Bronchial epithelial cell (primary cell): ENCODE measurements at regions not wholly inside any gene's neighbourhood (a gene's known extent, or its start where the extent isn't known, plus 50 kb on each side); places are given as distances from the start of the nearest gene placed in this dataset.

ENCODE experiments used
- DNase-seq: peaks from one replicate; pipeline ENCODE4 v3.0.0-alpha.2; 2010; ENCODE audit warnings: low read depth
- FAIRE-seq: peaks from 2 replicates; lab custom pipeline; 2011; peaks lifted over from hg19 to GRCh38; lab: Jason Lieb, UNC
- H3K27me3 ChIP-seq: 2 replicates; pipeline ENCODE4 v1.5.1; 2011; ENCODE audit warnings: low read length; ENCODE audit not compliant: control insufficient read depth, insufficient read depth
- H3K36me3 ChIP-seq: 2 replicates; pipeline ENCODE4 v1.5.1; 2011; ENCODE audit warnings: low read length; ENCODE audit not compliant: control insufficient read depth, insufficient read depth
- H3K4me3 ChIP-seq: 2 replicates; pipeline ENCODE4 v1.5.1; 2011; ENCODE audit warnings: mild to moderate bottlenecking, low read depth, low read length, control low read depth
- TF ChIP-seq, protein P1 (sequence below): IDR thresholded peaks from 2 replicates; pipeline ENCODE4 v1.5.1; 2011; ENCODE audit warnings: mild to moderate bottlenecking, moderate library complexity, low read length, control low read depth, inconsistent platforms; ENCODE audit not compliant: insufficient read depth, severe bottlenecking

DNA sequence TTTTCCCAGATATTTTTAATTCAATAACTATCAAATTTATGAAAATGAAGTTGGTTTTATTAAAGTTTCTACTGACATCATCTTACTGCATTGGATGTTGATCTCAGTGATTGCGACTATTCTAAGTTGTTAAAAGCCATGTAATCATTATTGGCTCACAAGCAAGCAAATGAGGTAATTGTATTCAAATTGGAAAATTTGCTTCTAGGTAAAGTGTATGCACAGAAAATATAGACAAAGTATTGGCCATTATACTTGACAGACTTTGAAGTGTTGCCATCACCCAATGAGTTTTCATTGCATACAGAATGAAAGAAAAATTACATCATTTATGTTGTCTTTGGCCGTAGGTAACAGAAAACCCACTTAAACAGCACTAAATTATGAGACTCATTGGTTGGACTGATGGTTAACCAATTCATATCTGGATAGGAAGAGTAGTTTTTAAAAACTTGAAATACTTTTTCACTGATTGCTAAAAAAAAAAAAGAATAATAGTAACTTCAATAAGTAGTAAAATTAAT lies 299.2 kb downstream of the USP25 start:
- DNase-seq, result no peak
- Histone ChIP-seq H3K4me3 (no peak overlapping the region), H3K27me3 (no peaks in the 10 kb centered on the region), H3K36me3 (no peaks in the 10 kb centered on the region)
- TF ChIP-seq, protein P1, sequence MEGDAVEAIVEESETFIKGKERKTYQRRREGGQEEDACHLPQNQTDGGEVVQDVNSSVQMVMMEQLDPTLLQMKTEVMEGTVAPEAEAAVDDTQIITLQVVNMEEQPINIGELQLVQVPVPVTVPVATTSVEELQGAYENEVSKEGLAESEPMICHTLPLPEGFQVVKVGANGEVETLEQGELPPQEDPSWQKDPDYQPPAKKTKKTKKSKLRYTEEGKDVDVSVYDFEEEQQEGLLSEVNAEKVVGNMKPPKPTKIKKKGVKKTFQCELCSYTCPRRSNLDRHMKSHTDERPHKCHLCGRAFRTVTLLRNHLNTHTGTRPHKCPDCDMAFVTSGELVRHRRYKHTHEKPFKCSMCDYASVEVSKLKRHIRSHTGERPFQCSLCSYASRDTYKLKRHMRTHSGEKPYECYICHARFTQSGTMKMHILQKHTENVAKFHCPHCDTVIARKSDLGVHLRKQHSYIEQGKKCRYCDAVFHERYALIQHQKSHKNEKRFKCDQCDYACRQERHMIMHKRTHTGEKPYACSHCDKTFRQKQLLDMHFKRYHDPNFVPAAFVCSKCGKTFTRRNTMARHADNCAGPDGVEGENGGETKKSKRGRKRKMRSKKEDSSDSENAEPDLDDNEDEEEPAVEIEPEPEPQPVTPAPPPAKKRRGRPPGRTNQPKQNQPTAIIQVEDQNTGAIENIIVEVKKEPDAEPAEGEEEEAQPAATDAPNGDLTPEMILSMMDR, result no peak
- FAIRE-seq, result no peak

DNA sequence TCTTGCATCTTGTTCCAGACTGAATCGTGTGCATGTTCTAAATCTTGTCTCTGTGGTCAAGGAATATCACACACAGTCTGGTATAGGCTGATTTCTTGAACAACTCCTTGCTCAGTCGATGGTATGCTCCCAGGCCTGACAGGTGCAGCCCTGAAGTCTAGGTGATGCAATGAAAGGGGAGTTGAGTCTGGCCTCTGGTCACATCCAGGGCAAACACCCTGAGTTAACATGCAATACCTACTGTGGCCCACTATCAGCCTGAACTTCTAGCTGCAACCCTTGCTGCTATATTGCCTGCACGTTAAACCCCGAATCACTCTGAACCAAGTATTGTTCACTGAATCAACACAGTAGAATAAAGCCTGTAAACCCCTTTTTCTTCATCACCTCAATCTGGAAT lies 303.4 kb downstream of the USP25 start:
- no peaks in the 10 kb centered on the region for H3K36me3 ChIP-seq
- H3K4me3 ChIP-seq, result no peak overlapping the region
- FAIRE-seq (no peak), DNase-seq (no peak)
- H3K27me3 ChIP-seq, result no peaks in the 10 kb centered on the region
- TF ChIP-seq, protein P1, result no peak

DNA sequence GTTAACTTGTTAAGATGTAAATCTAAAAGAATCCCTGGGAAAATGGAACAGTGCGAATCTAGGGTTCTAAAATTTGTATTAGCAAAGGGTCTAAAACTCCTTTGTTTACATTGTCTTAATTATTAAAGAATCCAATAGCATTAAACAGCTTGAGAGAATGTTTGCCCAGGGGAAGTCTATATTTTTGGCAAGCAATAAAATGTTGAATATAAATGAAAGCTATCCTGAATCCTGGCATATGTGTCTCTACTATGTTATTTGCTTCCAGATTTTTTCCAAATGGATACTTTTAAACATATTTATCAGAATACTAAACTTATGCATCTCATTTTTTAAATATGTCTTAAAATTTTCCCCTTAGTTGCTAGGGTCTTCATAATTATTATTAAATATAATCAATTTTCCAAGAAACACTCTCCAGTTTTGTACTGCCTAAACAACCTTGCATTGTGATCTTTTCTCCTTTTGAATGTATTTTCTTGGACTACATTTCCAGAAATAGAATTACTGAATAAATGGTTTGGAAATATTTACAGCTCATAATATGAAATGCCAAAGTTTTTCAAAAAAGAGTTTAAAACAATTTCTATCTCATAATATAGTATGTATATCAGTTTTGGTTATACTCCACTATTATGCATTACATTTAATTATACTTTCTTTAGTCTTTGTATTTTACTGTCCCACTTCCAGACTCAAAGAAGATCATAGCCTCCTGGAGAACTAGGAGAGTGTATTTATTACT lies 304.8 kb downstream of the USP25 start:
- FAIRE-seq, result no peak
- TF ChIP-seq, protein P1, result no peak
- Histone ChIP-seq H3K27me3 (no peaks in the 10 kb centered on the region), H3K36me3 (no peaks in the 10 kb centered on the region), H3K4me3 (no peak overlapping the region)
- no peak for DNase-seq

- Histone ChIP-seq H3K4me3 (no peak overlapping the region), H3K27me3 (no peaks in the 10 kb centered on the region), H3K36me3 (no peaks in the 10 kb centered on the region)
- TF ChIP-seq, protein P1, result no peak
- FAIRE-seq, result peak; percentile 66
- peak; percentile 86 for DNase-seq
Observed at GRCh38 chr21:16037421-16037955, 307.7 kb downstream of the USP25 start.

DNA sequence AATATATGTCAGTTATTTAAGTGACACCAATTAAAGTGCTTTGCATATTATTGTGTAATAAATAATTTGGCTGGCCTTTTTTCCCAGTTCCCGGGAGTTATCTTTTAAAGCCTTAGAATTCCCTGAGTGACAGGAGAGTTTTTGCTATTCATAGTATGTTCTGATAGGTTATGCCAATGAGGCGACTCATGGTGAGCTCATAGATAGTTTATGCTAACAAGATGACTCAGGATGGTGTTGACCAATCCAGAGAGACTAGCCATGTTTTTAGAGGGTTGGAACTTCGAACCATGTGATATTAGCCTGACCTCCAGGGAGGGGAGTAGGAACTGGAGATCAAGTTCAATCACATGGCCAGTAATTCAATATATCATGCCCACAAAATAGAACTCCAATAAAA lies 310.8 kb downstream of the USP25 start:
- H3K36me3 ChIP-seq, result no peaks in the 10 kb centered on the region
- H3K27me3 ChIP-seq, result no peaks in the 10 kb centered on the region
- H3K4me3 ChIP-seq, result no peak overlapping the region
- TF ChIP-seq, protein P1, result no peak
- no peak for FAIRE-seq
- DNase-seq, result peak; percentile 28
